BLaER1 treated with 17β-estradiol and CSF1 and Interleukin-3, amounts not matched to agents 10 nM and 100 nM (cell line): ENCODE measurements at regions not wholly inside any gene's neighbourhood (a gene's known extent, or its start where the extent isn't known, plus 50 kb on each side); places are given as distances from the start of the nearest gene placed in this dataset.

Experiments
- H3K27ac ChIP-seq, 11 experiments: shearing (Covaris generic); formaldehyde crosslinking; 2 replicates each; pipeline ENCODE4 v1.8.1; 2022
- H3K27me3 ChIP-seq, 11 experiments: shearing (Covaris generic); formaldehyde crosslinking; 2 replicates each; pipeline ENCODE4 v1.8.1; 2022
- H3K36me3 ChIP-seq, 11 experiments: shearing (Covaris generic); formaldehyde crosslinking; 2 replicates each; pipeline ENCODE4 v1.8.1; 2022
- H3K4me1 ChIP-seq, 10 experiments: shearing (Covaris generic); formaldehyde crosslinking; 2 replicates each; pipeline ENCODE4 v1.8.1; 2022
- H3K4me2 ChIP-seq, 11 experiments: shearing (Covaris generic); formaldehyde crosslinking; 2 replicates each; pipeline ENCODE4 v1.8.1; 2022
- H3K4me3 ChIP-seq, 10 experiments: shearing (Covaris generic); formaldehyde crosslinking; 2 replicates each; pipeline ENCODE4 v1.8.1; 2022
- H3K9ac ChIP-seq, 11 experiments: shearing (Covaris generic); formaldehyde crosslinking; 2 replicates each; pipeline ENCODE4 v1.8.1; 2022
- H3K9me3 ChIP-seq, 11 experiments: shearing (Covaris generic); formaldehyde crosslinking; replicated peaks in 1 of 11; 2 replicates each; pipeline ENCODE4 v1.8.1; 2022
- H4K20me1 ChIP-seq, 11 experiments: shearing (Covaris generic); formaldehyde crosslinking; 2 replicates each; pipeline ENCODE4 v1.8.1; 2022
- Cebpa-rat ChIP-seq, 11 experiments: shearing (Covaris generic); IDR thresholded peaks; 2 replicates each; pipeline ENCODE4 v1.8.1; 2022

DNA sequence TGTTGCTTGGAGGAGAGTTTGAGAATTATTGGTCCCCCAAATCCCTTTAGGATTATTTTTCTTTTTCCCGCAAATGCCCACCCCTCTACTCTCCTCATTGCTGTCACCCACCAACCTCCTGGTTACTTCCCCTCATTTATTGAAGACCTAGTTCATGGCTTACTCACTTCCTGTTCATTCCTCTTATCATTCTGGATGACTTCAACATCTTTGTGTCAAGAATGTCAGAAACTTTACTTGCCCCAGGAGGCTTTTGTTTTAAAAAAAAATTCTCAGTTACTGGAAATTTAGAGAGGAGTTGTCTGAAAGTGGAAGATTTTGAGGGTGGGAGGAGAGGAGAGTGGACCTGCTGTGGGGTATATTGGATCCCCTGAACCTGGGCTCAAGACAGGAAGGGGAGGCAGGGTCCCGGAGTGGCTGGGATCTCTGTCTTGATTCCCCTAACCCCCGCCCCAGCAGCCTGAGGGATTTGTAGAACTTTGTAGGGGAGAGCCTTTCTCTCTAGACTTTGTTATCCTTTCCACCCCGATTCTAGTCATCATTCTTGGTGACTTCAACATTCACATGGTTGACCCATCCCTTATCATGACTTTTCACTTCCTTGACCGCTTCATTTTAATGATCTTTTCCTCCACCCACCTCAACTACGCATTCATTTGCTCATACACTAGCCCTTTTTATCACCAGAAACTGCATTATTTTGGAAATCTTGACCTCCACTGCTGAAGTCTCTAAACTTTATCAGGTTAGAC, 69.9 kb upstream of the ESX1 start:
- Histone ChIP-seq H4K20me1 (no peaks in the 10 kb centered on the region), H3K9ac (no peak overlapping the region), H3K27ac (no peak overlapping the region), H3K9me3 (no peaks in the 10 kb centered on the region), H3K36me3 (no peaks in the 10 kb centered on the region), H3K4me3 (no peak overlapping the region), H3K4me2 (peak overlapping the region in 6 of 11 experiments; percentile 3 to 66 (median 44); a peak in 9 of 22 replicates), H3K27me3 (no peaks in the 10 kb centered on the region), H3K4me1 (peaks cover 0 to 14% (median 3%) of the 10 kb centered on the region in 10 experiments; a peak in 8 of 20 replicates)
- no peak for TF ChIP-seq Cebpa-rat (IDR thresholded peaks at IDR 0.05)

DNA sequence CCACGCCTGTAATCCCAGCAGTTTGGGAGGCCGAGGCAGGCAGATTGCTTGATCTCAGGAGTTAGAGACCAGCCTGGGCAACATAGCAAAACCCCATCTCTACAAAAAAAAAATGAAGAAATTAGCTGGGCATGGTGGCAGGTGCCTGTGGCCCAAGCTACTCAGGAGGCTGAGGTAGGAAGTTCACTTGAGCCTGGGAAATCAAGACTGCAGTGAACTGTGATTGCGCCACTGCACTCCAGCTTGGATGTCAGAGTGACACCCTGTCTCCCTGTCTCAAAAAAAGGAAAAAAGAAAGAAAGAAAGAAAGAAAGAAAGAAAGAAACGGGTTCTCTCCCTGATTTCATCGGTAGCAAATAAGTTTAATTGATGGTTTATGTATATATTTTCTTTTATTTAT, 64.6 kb upstream of the ESX1 start:
- no peaks in the 10 kb centered on the region for H3K9me3 ChIP-seq
- H3K4me1 ChIP-seq: peaks cover 0 to 3% (median under 1%) of the 10 kb centered on the region in 10 experiments; a peak in 7 of 20 replicates
- H4K20me1 ChIP-seq: no peaks in the 10 kb centered on the region
- H3K4me2 ChIP-seq: no peak overlapping the region
- TF ChIP-seq Cebpa-rat (IDR thresholded peaks at IDR 0.05): no peak
- no peak overlapping the region for H3K4me3 ChIP-seq
- no peaks in the 10 kb centered on the region for H3K27me3 ChIP-seq
- no peak overlapping the region for H3K27ac ChIP-seq
- no peak overlapping the region for H3K9ac ChIP-seq
- no peaks in the 10 kb centered on the region for H3K36me3 ChIP-seq

DNA sequence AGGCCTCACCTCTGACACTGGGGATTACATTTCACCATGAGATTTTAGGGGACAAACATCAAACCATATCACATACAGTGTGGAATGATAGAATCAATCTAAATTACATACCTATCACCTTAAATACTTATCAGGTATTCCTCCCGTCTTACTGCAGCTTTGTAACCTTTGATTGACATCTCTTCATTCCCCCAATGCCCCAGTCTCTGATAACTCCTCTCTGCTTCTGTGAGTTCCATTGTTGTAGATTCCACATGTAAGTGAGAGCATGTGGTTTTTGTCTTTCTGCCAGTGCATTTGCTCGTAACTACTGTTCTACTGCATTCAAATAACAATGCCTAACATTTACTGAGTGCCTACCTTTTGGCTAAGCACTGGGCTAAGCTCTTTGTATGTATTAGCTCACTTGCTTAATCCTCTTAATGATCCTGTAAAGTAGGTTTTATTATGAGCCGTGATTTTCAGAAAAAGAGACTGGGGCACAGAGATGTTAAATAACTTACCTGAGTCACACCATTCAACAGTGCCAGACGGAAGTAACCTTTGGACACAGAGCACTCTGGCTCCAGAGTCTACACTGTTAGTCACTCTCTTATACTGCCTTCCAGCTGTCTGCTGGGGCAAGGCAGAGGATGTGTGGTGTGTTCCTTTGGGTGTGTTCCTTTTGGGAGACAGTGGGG, 63.7 kb upstream of the ESX1 start:
- H3K27me3 ChIP-seq: no peaks in the 10 kb centered on the region
- no peak overlapping the region for H3K4me3 ChIP-seq
- H3K36me3 ChIP-seq: no peaks in the 10 kb centered on the region
- no peak overlapping the region for H3K9ac ChIP-seq
- no peak for TF ChIP-seq Cebpa-rat (IDR thresholded peaks at IDR 0.05)
- no peaks in the 10 kb centered on the region for H4K20me1 ChIP-seq
- no peak overlapping the region for H3K4me2 ChIP-seq
- no peaks in the 10 kb centered on the region for H3K9me3 ChIP-seq
- H3K4me1 ChIP-seq: no peaks in the 10 kb centered on the region
- H3K27ac ChIP-seq: no peak overlapping the region

DNA sequence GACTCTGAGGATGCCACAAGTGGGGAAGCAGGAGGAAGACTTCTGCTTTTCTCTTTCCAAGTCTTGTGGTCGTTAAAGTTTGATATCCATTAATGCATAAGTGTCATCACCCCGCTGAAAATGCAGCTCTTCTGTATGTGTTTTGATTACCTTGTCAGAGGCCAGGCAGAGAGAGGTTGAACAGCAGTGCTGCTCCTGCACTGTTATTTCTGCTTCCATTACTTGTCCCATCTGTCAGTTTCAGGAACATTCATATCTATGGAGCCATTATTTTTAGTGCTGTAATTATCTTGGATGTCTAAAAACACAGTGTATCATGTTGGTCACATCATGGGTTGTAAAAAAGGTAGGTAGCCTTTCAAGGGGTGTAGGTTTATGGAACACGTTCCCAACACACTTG, 62.0 kb upstream of the ESX1 start:
- no peak overlapping the region for H3K4me3 ChIP-seq
- H3K36me3 ChIP-seq: no peaks in the 10 kb centered on the region
- no peaks in the 10 kb centered on the region for H3K4me1 ChIP-seq
- no peak overlapping the region for H3K27ac ChIP-seq
- H4K20me1 ChIP-seq: no peaks in the 10 kb centered on the region
- no peak for TF ChIP-seq Cebpa-rat (IDR thresholded peaks at IDR 0.05)
- no peaks in the 10 kb centered on the region for H3K27me3 ChIP-seq
- no peak overlapping the region for H3K4me2 ChIP-seq
- H3K9me3 ChIP-seq: no peaks in the 10 kb centered on the region
- H3K9ac ChIP-seq: no peak overlapping the region

DNA sequence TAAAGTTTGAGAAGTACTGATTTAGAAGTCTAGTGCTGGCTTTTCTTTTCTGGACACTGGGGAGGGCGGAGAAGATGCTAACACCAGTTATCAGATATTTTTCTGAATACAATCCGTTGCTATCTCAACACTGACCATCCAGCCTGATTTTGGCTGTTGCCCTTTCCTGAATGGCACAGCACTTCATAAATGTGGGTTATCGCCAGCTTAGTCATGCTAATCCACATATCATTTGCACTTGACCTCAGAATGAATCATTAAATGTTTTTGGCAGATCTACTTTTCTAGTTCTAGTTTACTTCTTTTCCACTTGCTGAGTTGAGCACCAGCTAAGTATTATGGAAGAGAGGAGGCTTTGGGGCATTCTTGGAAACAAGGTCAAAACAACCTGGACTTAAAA, 60.8 kb upstream of the ESX1 start:
- no peak for TF ChIP-seq Cebpa-rat (IDR thresholded peaks at IDR 0.05)
- H3K4me2 ChIP-seq: no peak overlapping the region
- no peaks in the 10 kb centered on the region for H3K36me3 ChIP-seq
- H3K4me1 ChIP-seq: peaks cover 0 to 6% (median under 1%) of the 10 kb centered on the region in 10 experiments; a peak in 6 of 20 replicates
- no peak overlapping the region for H3K9ac ChIP-seq
- no peaks in the 10 kb centered on the region for H3K27me3 ChIP-seq
- no peaks in the 10 kb centered on the region for H3K9me3 ChIP-seq
- no peak overlapping the region for H3K27ac ChIP-seq
- no peaks in the 10 kb centered on the region for H4K20me1 ChIP-seq
- H3K4me3 ChIP-seq: no peak overlapping the region

DNA sequence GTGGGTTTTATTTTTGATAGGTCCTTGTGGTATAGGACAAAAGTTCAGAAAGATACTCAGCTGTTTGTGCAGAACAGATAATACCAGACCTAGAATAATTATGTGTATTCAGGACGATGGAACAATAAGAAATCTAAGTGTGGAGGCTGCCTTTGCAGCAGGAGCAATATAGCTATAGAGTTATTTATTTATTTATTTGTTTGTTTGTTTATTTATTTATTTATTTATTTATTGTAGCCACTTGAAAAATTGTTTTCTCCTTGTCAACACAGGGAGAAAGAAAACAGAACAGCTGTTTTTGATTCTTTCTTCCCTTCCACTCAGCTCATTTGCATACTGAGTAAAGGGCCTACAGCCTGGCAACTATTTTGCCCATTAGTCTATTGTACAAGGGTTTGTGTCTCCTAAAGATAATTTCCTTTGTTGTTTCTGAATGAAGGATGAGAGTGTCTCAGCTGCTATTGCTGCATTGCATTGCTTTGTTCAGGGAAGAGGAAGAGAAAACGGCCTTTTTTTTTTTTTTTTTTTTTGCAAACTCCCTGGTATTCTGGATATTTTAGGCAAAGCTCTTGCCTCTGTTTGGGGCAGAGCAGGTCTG, 56.0 kb upstream of the ESX1 start:
- Histone ChIP-seq H3K4me2 (peak overlapping the region in 2 of 11 experiments; percentile 10 to 12; a peak in 1 of 22 replicates), H3K27me3 (no peaks in the 10 kb centered on the region), H3K9me3 (no peaks in the 10 kb centered on the region), H3K36me3 (no peaks in the 10 kb centered on the region), H3K4me1 (peaks cover 0 to 9% (median 5%) of the 10 kb centered on the region in 10 experiments; a peak in 10 of 20 replicates), H3K27ac (no peak overlapping the region), H3K9ac (no peak overlapping the region), H3K4me3 (no peak overlapping the region), H4K20me1 (no peaks in the 10 kb centered on the region)
- TF ChIP-seq Cebpa-rat (IDR thresholded peaks at IDR 0.05): no peak

DNA sequence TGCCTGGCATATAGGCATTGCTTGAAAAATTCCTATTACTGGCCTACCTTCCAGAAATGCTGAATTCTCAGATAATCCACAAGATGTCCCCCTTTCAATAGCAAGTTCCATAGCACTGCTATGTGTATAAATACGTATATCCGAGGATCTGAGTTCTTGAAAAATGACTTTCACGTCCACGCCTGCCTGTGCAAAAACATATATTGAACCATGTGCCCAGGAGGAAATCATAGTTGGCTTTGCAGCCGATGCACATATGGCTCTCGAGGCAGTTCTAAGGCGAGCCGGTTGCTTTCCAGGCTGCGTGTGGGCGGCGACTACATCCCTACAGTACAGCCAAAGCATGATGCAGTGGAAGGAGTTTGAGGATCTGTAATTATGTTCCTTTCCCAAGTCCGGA, 55.4 kb upstream of the ESX1 start:
- Histone ChIP-seq H3K9me3 (no peaks in the 10 kb centered on the region), H3K4me3 (no peak overlapping the region), H3K4me2 (0 out of 22 replicates have a peak overlapping the region, but pooled peaks of 1 of the 11 experiments have one; percentile 10), H3K9ac (no peak overlapping the region), H4K20me1 (no peaks in the 10 kb centered on the region), H3K27me3 (no peaks in the 10 kb centered on the region), H3K36me3 (no peaks in the 10 kb centered on the region), H3K4me1 (peaks cover 0 to 9% (median 5%) of the 10 kb centered on the region in 10 experiments; a peak in 10 of 20 replicates), H3K27ac (no peak overlapping the region)
- TF ChIP-seq Cebpa-rat (IDR thresholded peaks at IDR 0.05): no peak

DNA sequence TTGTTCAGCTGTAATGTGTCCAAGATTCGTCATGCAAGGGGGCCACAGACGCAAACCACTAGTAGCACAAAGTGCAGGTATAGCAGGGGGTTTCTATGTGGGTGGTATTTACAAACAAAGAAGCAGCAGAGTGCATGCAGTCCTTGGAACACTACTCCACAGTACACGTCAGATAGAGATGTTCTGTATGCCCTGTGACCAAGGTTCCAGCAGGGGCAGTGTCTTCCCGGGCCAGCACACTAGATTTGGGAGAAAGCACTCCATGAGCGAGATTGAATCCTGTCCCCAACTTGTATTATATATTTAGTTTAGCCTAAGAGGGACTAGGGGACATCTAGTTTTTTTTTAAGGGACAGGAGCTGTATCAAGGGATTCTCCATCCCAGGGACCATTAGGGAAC, 54.4 kb upstream of the ESX1 start:
- Histone ChIP-seq H3K9ac (no peak overlapping the region), H3K4me2 (no peak overlapping the region), H3K27ac (no peak overlapping the region), H3K36me3 (no peaks in the 10 kb centered on the region), H3K27me3 (no peaks in the 10 kb centered on the region), H3K9me3 (no peaks in the 10 kb centered on the region), H4K20me1 (no peaks in the 10 kb centered on the region), H3K4me3 (no peak overlapping the region), H3K4me1 (peaks cover 0 to 9% (median 5%) of the 10 kb centered on the region in 10 experiments; a peak in 10 of 20 replicates)
- TF ChIP-seq Cebpa-rat (IDR thresholded peaks at IDR 0.05): no peak

DNA sequence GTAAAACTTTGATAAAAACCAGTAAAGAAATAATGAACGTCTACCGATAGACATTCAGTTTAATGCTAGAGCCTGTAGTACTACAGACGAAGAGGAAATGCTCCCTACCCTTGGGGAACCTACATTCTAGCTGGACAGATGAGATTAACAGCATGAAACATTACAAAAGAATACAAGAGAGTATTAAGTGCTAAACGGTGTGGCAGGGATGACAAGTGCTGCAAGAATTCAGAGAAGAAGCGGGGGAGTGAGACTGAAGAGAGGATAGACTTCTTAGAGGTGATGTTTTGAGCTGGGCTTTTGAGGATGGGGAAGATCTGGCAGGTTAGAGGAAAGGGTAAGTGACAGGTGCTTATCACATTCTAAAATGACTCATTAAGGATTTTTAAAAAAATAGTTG, 52.6 kb upstream of the ESX1 start:
- Histone ChIP-seq H3K27me3 (no peaks in the 10 kb centered on the region), H3K4me1 (peaks cover 0 to 9% (median 5%) of the 10 kb centered on the region in 10 experiments; a peak in 10 of 20 replicates), H3K36me3 (no peaks in the 10 kb centered on the region), H3K9me3 (no peaks in the 10 kb centered on the region), H3K9ac (no peak overlapping the region), H3K27ac (no peak overlapping the region), H4K20me1 (no peaks in the 10 kb centered on the region), H3K4me2 (no peak overlapping the region), H3K4me3 (no peak overlapping the region)
- no peak for TF ChIP-seq Cebpa-rat (IDR thresholded peaks at IDR 0.05)
